CD4-positive, alpha-beta T cell treated with Interleukin-2 at 100 ng/mL for 4 hours (primary cell): ENCODE measurements at regions not wholly inside any gene's neighbourhood (a gene's known extent, or its start where the extent isn't known, plus 50 kb on each side); places are given as distances from the start of the nearest gene placed in this dataset.
"Not testable (repeated sequence)": the region's sequence is repeated elsewhere in the genome, so short reads cannot be mapped to it uniquely, and the experiment has no call there.

Experiments
- DNase-seq: peaks from one replicate; pipeline ENCODE4 v3.0.0-alpha.2; 2020; ENCODE audit warnings: low spot score

- DNase-seq: no peak
Observed at GRCh38 chr2:239550357-239550756, 149.5 kb upstream of the HDAC4 start.

GRCh38 chr2:239549711-239550255 lies 149.0 kb upstream of the HDAC4 start:
- DNase-seq: no peak

- no peak for DNase-seq
Observed at GRCh38 chr2:239548965-239549595, 148.3 kb upstream of the HDAC4 start.

- DNase-seq: peak; percentile 58
Observed at GRCh38 chr2:239548451-239548871, 147.6 kb upstream of the HDAC4 start.

GRCh38 chr2:239547140-239547539 lies 146.3 kb upstream of the HDAC4 start:
- DNase-seq: not testable (repeated sequence)

GRCh38 chr2:239546541-239546940 lies 145.7 kb upstream of the HDAC4 start:
- no peak for DNase-seq

GRCh38 chr2:239545741-239546392 lies 145.0 kb upstream of the HDAC4 start:
- no peak for DNase-seq

DNA sequence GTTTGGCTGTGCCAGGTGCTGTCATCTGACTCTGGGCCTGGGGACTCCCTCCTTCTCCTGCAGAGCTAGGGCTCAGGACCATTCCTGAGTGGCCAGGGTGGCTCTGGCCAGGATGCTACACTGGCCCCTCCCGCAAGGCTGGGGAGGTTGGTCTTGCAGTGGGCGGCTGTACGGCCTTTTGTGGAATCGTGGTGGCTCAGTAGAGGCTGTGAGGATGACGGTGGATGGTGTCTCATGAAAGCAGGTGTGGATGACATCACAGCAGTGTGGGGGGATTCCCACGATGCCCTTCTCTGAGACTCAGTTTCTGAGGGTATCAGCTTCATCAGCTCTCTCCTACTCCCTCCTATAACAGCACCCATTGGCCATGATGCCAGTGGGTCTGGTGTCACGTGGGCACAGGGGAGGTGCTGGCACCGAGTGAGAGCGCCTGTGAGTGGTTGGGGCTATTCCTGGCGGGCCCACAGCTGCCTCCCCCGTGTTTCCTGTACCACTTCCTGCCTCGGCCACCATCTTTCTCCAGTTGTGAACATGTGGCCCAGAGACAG lies 144.2 kb upstream of the HDAC4 start:
- peak; percentile 30 for DNase-seq

- no peak for DNase-seq
Observed at GRCh38 chr2:239544143-239544917, 143.5 kb upstream of the HDAC4 start.

DNA sequence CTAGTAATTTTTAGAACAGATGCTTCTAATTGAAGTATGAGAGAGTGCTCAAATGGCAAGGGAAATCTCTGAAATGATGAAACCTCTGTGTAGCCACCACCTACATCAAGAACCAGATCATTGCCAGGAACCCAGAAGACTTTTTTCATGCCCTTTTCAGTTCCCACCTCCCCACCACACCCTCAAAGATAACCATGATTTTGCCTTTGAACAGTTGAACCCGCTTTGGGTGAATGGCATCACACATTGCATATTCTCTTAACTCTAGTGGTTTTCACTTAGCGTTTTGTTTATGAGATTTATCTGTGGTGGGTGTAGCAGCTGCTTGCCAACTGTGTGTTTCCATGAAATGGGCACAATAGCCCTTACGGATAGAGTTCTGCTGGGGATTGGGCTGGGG lies 142.9 kb upstream of the HDAC4 start:
- no peak for DNase-seq

GRCh38 chr2:239540174-239540573 lies 139.4 kb upstream of the HDAC4 start:
- no peak for DNase-seq

GRCh38 chr2:239539776-239540100 lies 138.9 kb upstream of the HDAC4 start:
- DNase-seq: no peak

DNA sequence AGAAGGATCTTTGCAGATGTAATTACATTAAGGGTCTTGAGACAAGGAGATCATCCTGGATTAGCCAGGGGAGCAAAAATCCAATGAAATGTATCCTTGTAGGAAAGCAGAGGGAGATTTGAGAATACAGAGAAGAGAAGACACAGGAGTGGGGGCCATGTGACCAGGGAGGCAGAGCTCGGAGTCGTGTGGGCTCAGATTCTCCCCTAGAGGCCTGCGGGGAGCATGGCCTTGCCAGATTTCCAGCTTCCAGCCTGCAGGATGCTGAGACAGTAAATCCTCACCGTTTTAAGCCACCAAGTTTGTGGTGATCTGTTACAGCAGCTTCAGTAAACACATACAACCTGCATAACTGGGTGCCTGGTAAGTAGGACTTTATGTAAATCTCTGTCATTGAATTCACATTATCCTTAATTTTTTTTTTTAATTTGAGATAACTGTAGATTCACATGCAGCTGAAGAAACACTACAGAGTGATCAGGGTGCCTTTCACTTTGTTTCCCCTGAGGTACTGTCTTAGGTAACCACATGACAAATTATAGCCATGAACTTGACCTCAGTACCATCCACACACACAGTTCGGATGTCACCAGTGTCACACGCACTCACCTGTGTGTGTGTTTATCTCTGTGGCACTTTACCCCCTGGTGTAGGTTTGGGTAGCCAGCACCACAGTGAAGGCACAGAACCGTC lies 138.4 kb upstream of the HDAC4 start:
- no peak for DNase-seq

DNA sequence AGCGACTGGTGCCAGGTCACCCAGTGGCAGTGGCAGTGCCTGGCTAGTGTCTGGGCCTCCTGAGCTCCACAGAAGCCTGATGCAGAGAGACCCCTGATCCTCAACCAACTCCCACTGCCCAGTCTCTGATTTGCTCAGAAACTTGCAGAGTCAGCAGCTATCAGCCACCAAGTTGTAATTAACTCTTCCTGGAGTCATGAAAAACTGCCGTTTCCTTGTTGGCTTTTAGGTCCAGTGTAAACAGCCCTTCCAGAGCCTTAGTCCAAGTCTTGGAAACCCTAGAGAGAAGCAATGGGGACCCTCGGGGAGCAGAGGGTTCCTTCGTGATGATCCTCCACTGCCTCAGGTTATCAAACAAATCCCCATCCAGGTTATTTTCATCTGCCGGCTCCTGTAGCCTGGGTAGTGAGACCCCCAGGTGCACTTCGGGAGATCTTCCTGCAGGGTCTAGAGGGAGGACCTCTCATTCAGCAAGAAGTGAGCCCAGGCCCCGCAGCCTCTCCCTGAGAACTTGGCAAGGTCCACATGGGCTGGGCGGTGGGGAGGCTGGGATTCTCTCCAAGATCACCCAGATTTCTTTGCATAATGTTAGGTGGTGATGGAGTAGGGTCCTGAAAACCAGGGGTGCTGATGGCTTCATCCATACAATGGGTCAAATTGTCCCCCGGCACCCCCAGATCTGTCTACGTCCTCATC lies 137.7 kb upstream of the HDAC4 start:
- DNase-seq: no peak

- DNase-seq: no peak
Observed at GRCh38 chr2:239537633-239538356, 137.0 kb upstream of the HDAC4 start.

DNA sequence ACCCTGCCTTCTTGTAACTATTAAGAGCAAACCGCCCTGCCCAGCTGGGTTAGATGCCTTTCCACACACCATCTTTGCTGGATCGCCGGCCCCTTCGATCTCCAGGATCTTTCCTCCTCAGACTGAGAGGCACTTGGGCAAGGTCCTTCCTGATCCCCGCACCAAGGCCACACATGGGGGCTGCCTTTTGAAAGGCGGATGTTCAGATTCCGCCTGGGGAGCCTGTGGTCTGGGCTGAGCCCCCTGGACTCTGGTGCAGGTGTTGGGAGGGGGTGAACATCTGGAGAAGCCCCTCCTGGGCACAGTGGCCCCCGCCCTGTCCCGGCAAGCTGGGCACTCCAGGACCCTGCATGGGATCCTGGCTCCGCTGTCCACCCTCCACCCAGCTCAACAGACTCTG lies 135.4 kb upstream of the HDAC4 start:
- DNase-seq: no peak

DNA sequence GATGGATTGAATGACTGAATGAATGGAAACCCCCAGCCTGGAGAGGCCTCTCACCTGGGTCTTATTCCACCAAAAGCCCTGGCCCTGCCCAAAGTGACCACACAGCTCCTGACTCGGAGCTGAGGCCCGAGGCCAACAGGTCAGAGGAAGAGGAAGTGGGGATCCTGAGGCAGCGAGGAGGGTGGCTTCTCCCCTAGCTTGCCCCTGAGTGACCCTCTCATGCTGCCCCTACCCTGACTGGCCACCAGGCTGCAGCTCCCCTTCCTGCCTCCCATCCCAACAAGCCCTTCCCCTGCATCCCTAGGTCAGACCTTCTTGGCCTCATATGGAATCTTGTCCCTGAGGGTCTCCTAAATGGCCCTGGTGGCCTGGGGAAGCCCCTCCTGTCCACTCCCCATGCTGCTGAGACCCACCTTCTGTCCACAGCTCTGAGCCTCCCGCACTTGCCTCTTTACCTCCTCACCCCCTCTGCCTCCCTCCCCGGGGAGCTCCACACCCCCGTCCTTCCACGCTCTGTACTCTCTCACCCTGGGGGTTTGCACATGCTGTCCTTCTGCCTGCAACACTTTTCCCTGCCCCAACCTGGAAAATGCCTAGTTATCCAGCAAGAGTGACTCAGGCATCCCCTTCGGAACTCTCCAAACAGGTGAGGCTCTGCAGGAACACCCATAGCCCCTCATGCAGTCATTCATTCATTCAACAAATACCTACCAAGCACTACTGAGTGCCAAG lies 134.8 kb upstream of the HDAC4 start:
- DNase-seq: no peak

- DNase-seq: no peak
Observed at GRCh38 chr2:239534581-239535412, 134.0 kb upstream of the HDAC4 start.
